Stimulated activated CD8-positive, alpha-beta memory T cell treated with anti-CD3 and anti-CD28 coated beads, Interleukin-7, amount 100 ng/mL, for 4 hours (primary cell): ENCODE measurements at regions not wholly inside any gene's neighbourhood (a gene's known extent, or its start where the extent isn't known, plus 50 kb on each side); places are given as distances from the start of the nearest gene placed in this dataset.
A peak's percentile ranks its signal among the peaks of the same experiment; 100 is the strongest.
"Not testable (repeated sequence)": the region's sequence is repeated elsewhere in the genome, so short reads cannot be mapped to it uniquely, and the experiment has no call there.

Experiments
- DNase-seq, 2 donors: peaks; one replicate each; pipeline ENCODE4 v3.0.0-alpha.2; 2020; ENCODE audit warnings: low read depth in 2 of 2

- not testable (repeated sequence) for DNase-seq
These were observed 101.7 kb upstream of the ZNF337 start for GRCh38 chr20:25798174-25798993.

GRCh38 chr20:25797062-25797461, 100.4 kb upstream of the ZNF337 start:
- DNase-seq, result not testable (repeated sequence)

- DNase-seq, result not testable (repeated sequence)
These were observed 80.6 kb upstream of the ZNF337 start for GRCh38 chr20:25777241-25777640.

GRCh38 chr20:25774711-25775110, 78.1 kb upstream of the ZNF337 start:
- not testable (repeated sequence) for DNase-seq

GRCh38 chr20:25774203-25774602, 77.5 kb upstream of the ZNF337 start:
- DNase-seq, result not testable (repeated sequence)

GRCh38 chr20:25772437-25772836, 75.8 kb upstream of the ZNF337 start:
- not testable (repeated sequence) for DNase-seq

GRCh38 chr20:25771818-25772217, 75.2 kb upstream of the ZNF337 start:
- DNase-seq, result not testable (repeated sequence)

GRCh38 chr20:25761596-25761995, 64.9 kb upstream of the ZNF337 start:
- DNase-seq, result no peak

GRCh38 chr20:25761046-25761445, 64.4 kb upstream of the ZNF337 start:
- DNase-seq, result not testable (repeated sequence)

- DNase-seq, result peak; percentile 29
These were observed 54.4 kb upstream of the ZNF337 start for GRCh38 chr20:25750765-25751696.

- no peak for DNase-seq
These were observed 53.6 kb upstream of the ZNF337 start for GRCh38 chr20:25750220-25750764.

GRCh38 chr20:25749649-25750048, 53.0 kb upstream of the ZNF337 start:
- DNase-seq, result no peak
